Fibroblast of lung (primary cell): ENCODE measurements at regions not wholly inside any gene's neighbourhood (a gene's known extent, or its start where the extent isn't known, plus 50 kb on each side); places are given as distances from the start of the nearest gene placed in this dataset.
A peak's percentile ranks its signal among the peaks of the same experiment; 100 is the strongest.
"Not testable (repeated sequence)": the region's sequence is repeated elsewhere in the genome, so short reads cannot be mapped to it uniquely, and the experiment has no call there.

Source experiments
- DNase-seq, 2 donors: peaks; one replicate each; pipeline versions ENCODE4 v3.0.0 to v3.0.0-alpha.2; 2010; ENCODE audit warnings: low read depth in 2 of 2
- H2AFZ ChIP-seq: 2 replicates; pipeline ENCODE4 v1.5.1; 2012; ENCODE audit warnings: low read length, control low read depth, inconsistent platforms
- H3K27ac ChIP-seq: 2 replicates; pipeline ENCODE4 v1.5.1; 2011; ENCODE audit warnings: low read length, control low read depth; ENCODE audit not compliant: insufficient read depth
- H3K27me3 ChIP-seq: 2 replicates; pipeline ENCODE4 v1.5.1; 2011; ENCODE audit warnings: mild to moderate bottlenecking, low read length; ENCODE audit not compliant: control insufficient read depth, insufficient read depth
- H3K36me3 ChIP-seq: 2 replicates; pipeline ENCODE4 v1.5.1; 2011; ENCODE audit warnings: low read length; ENCODE audit not compliant: control insufficient read depth, insufficient read depth
- H3K4me1 ChIP-seq: 2 replicates; pipeline ENCODE4 v1.5.1; 2011; ENCODE audit warnings: low read length; ENCODE audit not compliant: control insufficient read depth, insufficient read depth; ENCODE audit errors: extremely low read depth
- H3K4me2 ChIP-seq: 2 replicates; pipeline ENCODE4 v1.5.1; 2011; ENCODE audit warnings: low read length, control low read depth; ENCODE audit not compliant: insufficient read depth; ENCODE audit errors: extremely low read depth
- H3K4me3 ChIP-seq, 4 experiments: fragments of 200-600 bp in 1 of 4; sonication (generic) in 1 of 4; replicated peaks in 1 of 4; 2 replicates each; pipeline ENCODE4 v1.5.1; 2011 to 2016; ENCODE audit warnings: low read length in 4 of 4, low read depth in 3 of 4, mild to moderate bottlenecking in 3 of 4, control low read depth in 2 of 4, inconsistent platforms in 1 of 4, mixed read lengths in 1 of 4; ENCODE audit not compliant: insufficient read depth in 1 of 4; ENCODE audit errors: control extremely low read depth in 1 of 4
- H3K79me2 ChIP-seq: 2 replicates; pipeline ENCODE4 v1.5.1; 2012; ENCODE audit warnings: mild to moderate bottlenecking, low read length, inconsistent platforms; ENCODE audit not compliant: control insufficient read depth, insufficient read depth
- H3K9ac ChIP-seq: 2 replicates; pipeline ENCODE4 v1.5.1; 2011; ENCODE audit warnings: mild to moderate bottlenecking, low read length, control low read depth; ENCODE audit not compliant: insufficient read depth
- H3K9me3 ChIP-seq: 2 replicates; pipeline ENCODE4 v1.5.1; 2012; ENCODE audit warnings: low read depth, low read length; ENCODE audit not compliant: control insufficient read depth, insufficient read depth
- H4K20me1 ChIP-seq: 2 replicates; pipeline ENCODE4 v1.5.1; 2011; ENCODE audit warnings: low read length; ENCODE audit not compliant: control insufficient read depth, insufficient read depth; ENCODE audit errors: extremely low read depth
- CTCF ChIP-seq, 2 donors: IDR thresholded peaks in 1 of 2; conservative IDR thresholded peaks in 1 of 2; 1 replicate in 1 of 2; 2 replicates in 1 of 2; pipeline ENCODE4 v1.5.1; 2011 to 2012; ENCODE audit warnings: low read length in 2 of 2, control low read depth in 1 of 2, inconsistent platforms in 1 of 2, low read depth in 1 of 2, mild to moderate bottlenecking in 1 of 2
- EZH2 ChIP-seq: IDR thresholded peaks from 2 replicates; pipeline ENCODE4 v1.5.1; 2012; ENCODE audit warnings: low read length, control low read depth, mild to moderate bottlenecking; ENCODE audit errors: missing control alignments

GRCh38 chr14:83297361-83297760 is 1763.7 kb upstream of the SEL1L start:
- no peak for DNase-seq
- H4K20me1 ChIP-seq = no peaks in the 10 kb centered on the region
- H3K4me1 ChIP-seq = no peaks in the 10 kb centered on the region
- no peak for TF ChIP-seq CTCF (conservative IDR thresholded peaks at IDR 0.05 in 1 of 2, IDR thresholded peaks at IDR 0.05 in 1 of 2; ENCODE audit: low read depth in 1 of 2, low read length in 2 of 2)
- no peak for TF ChIP-seq EZH2
- H3K36me3 ChIP-seq = no peaks in the 10 kb centered on the region
- H3K9me3 ChIP-seq = no peaks in the 10 kb centered on the region
- no peak overlapping the region for H3K9ac ChIP-seq
- H3K27me3 ChIP-seq = no peaks in the 10 kb centered on the region
- H3K27ac ChIP-seq = no peak overlapping the region
- no peak overlapping the region for H2AFZ ChIP-seq
- H3K79me2 ChIP-seq = no peaks in the 10 kb centered on the region
- H3K4me2 ChIP-seq = no peak overlapping the region
- H3K4me3 ChIP-seq = no peak overlapping the region

- H3K79me2 ChIP-seq, H3K9ac ChIP-seq, H3K27me3 ChIP-seq, H4K20me1 ChIP-seq, H3K4me2 ChIP-seq, H3K4me3 ChIP-seq, H3K4me1 ChIP-seq, DNase-seq, H3K36me3 ChIP-seq, H3K9me3 ChIP-seq, H3K27ac ChIP-seq, H2AFZ ChIP-seq: not testable (repeated sequence)
Measured at GRCh38 chr14:83298016-83298415, 1764.4 kb upstream of the SEL1L start.

GRCh38 chr14:83300476-83301064 is 1766.9 kb upstream of the SEL1L start:
- Histone ChIP-seq H3K9me3 (no peaks in the 10 kb centered on the region), H4K20me1 (no peaks in the 10 kb centered on the region), H3K4me2 (no peak overlapping the region), H3K4me3 (no peak overlapping the region), H3K36me3 (no peaks in the 10 kb centered on the region), H3K27ac (no peak overlapping the region), H3K79me2 (no peaks in the 10 kb centered on the region), H3K9ac (no peak overlapping the region), H3K4me1 (no peaks in the 10 kb centered on the region), H2AFZ (no peak overlapping the region), H3K27me3 (no peaks in the 10 kb centered on the region)
- TF ChIP-seq CTCF (conservative IDR thresholded peaks at IDR 0.05 in 1 of 2, IDR thresholded peaks at IDR 0.05 in 1 of 2; ENCODE audit: low read depth in 1 of 2, low read length in 2 of 2) = peak; percentile 93 to 96
- no peak for TF ChIP-seq EZH2
- peak; percentile 10 to 60 for DNase-seq
